CD14-positive monocyte (primary cell): ENCODE measurements at regions not wholly inside any gene's neighbourhood (a gene's known extent, or its start where the extent isn't known, plus 50 kb on each side); places are given as distances from the start of the nearest gene placed in this dataset.

Source experiments
- DNase-seq, 3 donors: peaks; one replicate each; pipeline ENCODE4 v3.0.0-alpha.2; 2011 to 2022
- H2AFZ ChIP-seq: 2 replicates; pipeline ENCODE4 v1.6.0; 2012; ENCODE audit warnings: mild to moderate bottlenecking, low read depth, low read length, inconsistent platforms; ENCODE audit not compliant: insufficient read depth, poor library complexity, severe bottlenecking
- H3K27ac ChIP-seq, 2 donors: 1 replicate in 1 of 2; 2 replicates in 1 of 2; pipeline ENCODE4 v1.5.1; 2012 to 2013; ENCODE audit warnings: low read length in 2 of 2, control low read depth in 1 of 2, inconsistent platforms in 1 of 2, low read depth in 1 of 2, mild to moderate bottlenecking in 1 of 2
- H3K27me3 ChIP-seq, 2 donors: one replicate each; pipeline versions ENCODE4 v1.6.0 to v1.6.1; 2011 to 2013; ENCODE audit warnings: low read length in 2 of 2; ENCODE audit not compliant: control insufficient read depth in 2 of 2, insufficient read depth in 2 of 2
- H3K36me3 ChIP-seq, 2 donors: replicated peaks in 1 of 2; 1 replicate in 1 of 2; 2 replicates in 1 of 2; pipeline versions ENCODE4 v1.5.1 to v1.6.1; 2012 to 2013; ENCODE audit warnings: low read length in 2 of 2, control low read depth in 1 of 2, inconsistent platforms in 1 of 2, mild to moderate bottlenecking in 1 of 2; ENCODE audit not compliant: insufficient read depth in 2 of 2, control insufficient read depth in 1 of 2
- H3K4me1 ChIP-seq, 2 donors: 1 replicate in 1 of 2; 2 replicates in 1 of 2; pipeline versions ENCODE4 v1.5.1 to v1.6.1; 2012 to 2013; ENCODE audit warnings: low read length in 2 of 2, control low read depth in 1 of 2, inconsistent platforms in 1 of 2, mild to moderate bottlenecking in 1 of 2, moderate library complexity in 1 of 2; ENCODE audit not compliant: insufficient read depth in 2 of 2, control insufficient read depth in 1 of 2
- H3K4me2 ChIP-seq: replicated peaks from 2 replicates; pipeline ENCODE3; 2012; ENCODE audit warnings: low read length, moderate library complexity, mild to moderate bottlenecking; ENCODE audit not compliant: poor library complexity, severe bottlenecking; ENCODE audit errors: extremely low read depth
- H3K4me3 ChIP-seq, 3 experiments: fragments of 200-600 bp in 1 of 3; sonication (generic) in 1 of 3; replicated peaks in 1 of 3; 1 replicate in 2 of 3; 2 replicates in 1 of 3; pipeline ENCODE4 v1.5.1; 2011 to 2013; ENCODE audit warnings: low read length in 3 of 3, mild to moderate bottlenecking in 3 of 3, control low read depth in 2 of 3, low read depth in 2 of 3, inconsistent platforms in 1 of 3, moderate library complexity in 1 of 3
- H3K79me2 ChIP-seq: 2 replicates; pipeline ENCODE4 v1.6.0; 2012; ENCODE audit warnings: mild to moderate bottlenecking, control low read depth, inconsistent platforms, low read length, moderate library complexity; ENCODE audit not compliant: insufficient read depth
- H3K9ac ChIP-seq: 2 replicates; pipeline ENCODE4 v1.6.0; 2017; ENCODE audit warnings: low read length, mild to moderate bottlenecking; ENCODE audit not compliant: insufficient read depth, poor library complexity, severe bottlenecking
- H3K9me3 ChIP-seq, 2 donors: replicated peaks in 1 of 2; 1 replicate in 1 of 2; 2 replicates in 1 of 2; pipeline versions ENCODE4 v1.5.1 to v1.6.1; 2012 to 2013; ENCODE audit warnings: low read length in 2 of 2, control low read depth in 1 of 2; ENCODE audit not compliant: control insufficient read depth in 1 of 2, insufficient read depth in 1 of 2
- H4K20me1 ChIP-seq: 2 replicates; pipeline ENCODE4 v1.6.0; 2012; ENCODE audit warnings: mild to moderate bottlenecking, low read length, control low read depth, moderate library complexity; ENCODE audit not compliant: insufficient read depth
- H3K27ac Mint-ChIP-seq, 7 donors: one replicate each; pipeline ENCODE4 v1.8.0; 2020; ENCODE audit warnings: mild to moderate bottlenecking in 7 of 7, mixed read lengths in 7 of 7, moderate library complexity in 6 of 7, inconsistent platforms in 2 of 7
- H3K27me3 Mint-ChIP-seq, 3 donors: one replicate each; pipeline ENCODE4 v1.8.0; 2021 to 2022; ENCODE audit warnings: low read depth in 3 of 3, mild to moderate bottlenecking in 3 of 3, mixed read lengths in 3 of 3, moderate library complexity in 3 of 3, inconsistent platforms in 1 of 3
- H3K36me3 Mint-ChIP-seq, 2 donors: one replicate each; pipeline ENCODE4 v1.8.0; 2020; ENCODE audit warnings: mixed read lengths in 2 of 2, inconsistent platforms in 1 of 2, mild to moderate bottlenecking in 1 of 2
- H3K4me1 Mint-ChIP-seq: one replicate; pipeline ENCODE4 v1.8.0; 2020; ENCODE audit warnings: mild to moderate bottlenecking, mixed read lengths
- H3K4me3 Mint-ChIP-seq, 2 donors: one replicate each; pipeline ENCODE4 v1.8.0; 2020; ENCODE audit warnings: mild to moderate bottlenecking in 2 of 2, mixed read lengths in 2 of 2, moderate library complexity in 1 of 2
- H3K9me3 Mint-ChIP-seq, 7 donors: one replicate each; pipeline ENCODE4 v1.8.0; 2020 to 2022; ENCODE audit warnings: mixed read lengths in 7 of 7, mild to moderate bottlenecking in 6 of 7, moderate library complexity in 6 of 7, inconsistent platforms in 2 of 7
- WGBS: methylation state at CpG from one replicate; pipeline ENCODE4 v1.1.5; 2013; ENCODE audit warnings: missing lambda C conversion rate; ENCODE audit not compliant: insufficient coverage; 5-methylcytosine and 5-hydroxymethylcytosine counted together
- intact Hi-C, 2 donors: fragments of 100-400 bp; cut with micrococcal nuclease; formaldehyde crosslinking; loops; one replicate each; pipeline versions ENCODE4 v1.15.0 to v1.15.1; 2023
- TF ChIP-seq, protein P1 (sequence below): fragments of 200-600 bp; IDR thresholded peaks from one replicate; pipeline ENCODE4 v1.8.0; 2022; ENCODE audit warnings: antibody characterized with exemption, mild to moderate bottlenecking

DNA sequence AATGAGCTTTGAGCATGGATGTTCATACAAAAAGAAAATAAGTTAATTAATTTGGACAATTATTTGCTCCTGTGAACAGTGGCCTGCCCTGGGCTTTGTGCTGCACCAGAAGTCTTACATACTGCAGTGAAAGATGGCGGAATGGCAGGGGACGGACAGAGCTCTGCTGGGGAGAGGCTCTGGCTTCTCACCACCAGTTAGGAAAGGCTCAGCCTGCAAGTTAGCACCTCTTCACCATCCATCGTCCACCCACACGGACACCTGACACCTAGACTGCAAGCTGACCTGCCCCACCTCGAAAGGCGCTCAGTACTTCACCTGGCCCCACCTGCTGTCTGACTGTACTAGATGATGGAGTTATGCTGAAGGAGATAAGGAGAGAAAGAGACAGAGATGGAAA lies 203.9 kb upstream of the IRS2 start:
- WGBS: 100% methylated on average over 2 of the region's 6 CpGs
- H3K27me3 Mint-ChIP-seq: peaks cover 0 to 4% (median 1%) of the 10 kb centered on the region in 3 donors

DNA sequence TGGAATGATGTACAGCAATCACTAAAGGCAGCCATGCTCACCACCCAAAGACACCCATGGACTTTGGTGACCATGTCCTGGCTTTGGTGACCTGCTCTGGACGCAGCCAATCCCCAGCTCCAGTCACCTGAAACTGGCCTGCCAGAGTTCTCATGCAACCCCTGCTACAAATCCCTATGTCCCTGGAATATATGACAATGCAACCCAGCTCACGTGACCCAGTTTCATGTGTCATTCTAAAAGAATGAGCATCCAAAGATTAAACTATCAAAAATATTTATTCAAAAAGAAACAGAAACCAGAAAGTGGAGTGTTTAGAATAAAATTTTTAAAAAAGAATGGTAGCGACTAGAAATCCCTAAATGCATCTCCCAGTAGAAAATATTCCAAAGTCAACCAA lies 203.3 kb upstream of the IRS2 start:
- H3K27ac ChIP-seq: no peak overlapping the region
- no peaks in the 10 kb centered on the region for H3K36me3 Mint-ChIP-seq
- H3K4me1 Mint-ChIP-seq: no peaks in the 10 kb centered on the region
- no peak overlapping the region for H3K4me3 Mint-ChIP-seq
- H3K4me2 ChIP-seq: no peak overlapping the region
- no peak overlapping the region for H3K9ac ChIP-seq
- H3K27me3 Mint-ChIP-seq: peaks cover 0 to 4% (median 1%) of the 10 kb centered on the region in 3 donors
- H3K27ac Mint-ChIP-seq: no peak overlapping the region
- no peaks in the 10 kb centered on the region for H3K4me1 ChIP-seq
- TF ChIP-seq, protein P1, sequence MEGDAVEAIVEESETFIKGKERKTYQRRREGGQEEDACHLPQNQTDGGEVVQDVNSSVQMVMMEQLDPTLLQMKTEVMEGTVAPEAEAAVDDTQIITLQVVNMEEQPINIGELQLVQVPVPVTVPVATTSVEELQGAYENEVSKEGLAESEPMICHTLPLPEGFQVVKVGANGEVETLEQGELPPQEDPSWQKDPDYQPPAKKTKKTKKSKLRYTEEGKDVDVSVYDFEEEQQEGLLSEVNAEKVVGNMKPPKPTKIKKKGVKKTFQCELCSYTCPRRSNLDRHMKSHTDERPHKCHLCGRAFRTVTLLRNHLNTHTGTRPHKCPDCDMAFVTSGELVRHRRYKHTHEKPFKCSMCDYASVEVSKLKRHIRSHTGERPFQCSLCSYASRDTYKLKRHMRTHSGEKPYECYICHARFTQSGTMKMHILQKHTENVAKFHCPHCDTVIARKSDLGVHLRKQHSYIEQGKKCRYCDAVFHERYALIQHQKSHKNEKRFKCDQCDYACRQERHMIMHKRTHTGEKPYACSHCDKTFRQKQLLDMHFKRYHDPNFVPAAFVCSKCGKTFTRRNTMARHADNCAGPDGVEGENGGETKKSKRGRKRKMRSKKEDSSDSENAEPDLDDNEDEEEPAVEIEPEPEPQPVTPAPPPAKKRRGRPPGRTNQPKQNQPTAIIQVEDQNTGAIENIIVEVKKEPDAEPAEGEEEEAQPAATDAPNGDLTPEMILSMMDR: no peak
- H3K4me3 ChIP-seq: no peak overlapping the region
- H2AFZ ChIP-seq: no peak overlapping the region
- H3K36me3 ChIP-seq: no peaks in the 10 kb centered on the region
- DNase-seq: no peak
- H3K27me3 ChIP-seq: no peaks in the 10 kb centered on the region
- no peaks in the 10 kb centered on the region for H4K20me1 ChIP-seq
- intact Hi-C loops: no loop called here
- 100% methylated on average over 1 of the region's 3 CpGs for WGBS
- no peaks in the 10 kb centered on the region for H3K79me2 ChIP-seq
- H3K9me3 ChIP-seq: no peaks in the 10 kb centered on the region
- H3K9me3 Mint-ChIP-seq: peaks cover 0 to 13% (median 3%) of the 10 kb centered on the region in 7 donors

More for the DNA sequence above, 203.9 kb upstream of the IRS2 start:
- no peak for DNase-seq
- Mint-ChIP-seq H3K36me3 (no peaks in the 10 kb centered on the region), H3K4me3 (no peak overlapping the region), H3K4me1 (no peaks in the 10 kb centered on the region), H3K9me3 (peaks cover 0 to 13% (median 3%) of the 10 kb centered on the region in 7 donors), H3K27ac (no peak overlapping the region)
- Histone ChIP-seq H4K20me1 (no peaks in the 10 kb centered on the region), H3K4me2 (no peak overlapping the region), H3K4me1 (no peaks in the 10 kb centered on the region), H3K79me2 (no peaks in the 10 kb centered on the region), H3K27me3 (no peaks in the 10 kb centered on the region), H3K9me3 (no peaks in the 10 kb centered on the region), H2AFZ (no peak overlapping the region), H3K27ac (no peak overlapping the region), H3K9ac (no peak overlapping the region), H3K36me3 (no peaks in the 10 kb centered on the region), H3K4me3 (no peak overlapping the region)
- TF ChIP-seq, protein P1: no peak
- intact Hi-C loops: no loop called here
